ENCODE measurements at regions not wholly inside any gene's neighbourhood (a gene's known extent, or its start where the extent isn't known, plus 50 kb on each side); places are given as distances from the start of the nearest gene placed in this dataset.

GRCh38 chr10:104505521-104506042 is 135.5 kb upstream of the SORCS3 start:
- no peak for DNase-seq

DNA sequence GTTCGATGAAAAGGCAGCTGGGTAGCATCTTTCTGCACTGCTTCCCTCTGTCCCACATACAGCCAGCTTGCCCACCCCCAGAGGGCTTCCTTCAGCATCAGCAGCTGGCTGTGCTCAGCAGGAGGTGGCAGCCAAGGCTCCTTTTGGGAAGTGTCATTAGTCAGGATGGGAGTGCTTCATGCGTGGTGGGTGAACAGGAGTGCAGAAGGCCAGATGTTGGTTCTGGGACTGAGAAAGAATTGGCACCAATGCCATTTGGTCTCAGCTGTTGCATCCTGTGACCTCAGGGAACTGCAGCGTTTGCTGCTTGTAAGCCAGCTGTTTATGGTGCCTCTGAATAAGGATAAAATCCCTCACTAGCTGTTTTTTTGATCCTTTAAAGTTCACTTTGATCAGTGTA is 131.1 kb upstream of the SORCS3 start:
- DNase-seq: no peak

- no peak for DNase-seq
Observed at GRCh38 chr10:104510644-104511043, 130.4 kb upstream of the SORCS3 start.

- no peak for DNase-seq
Observed at GRCh38 chr10:104512800-104513199, 128.3 kb upstream of the SORCS3 start.

- no peak for DNase-seq
Observed at GRCh38 chr10:104515678-104516199, 125.4 kb upstream of the SORCS3 start.

GRCh38 chr10:104516986-104517385 is 124.1 kb upstream of the SORCS3 start:
- no peak for DNase-seq

DNA sequence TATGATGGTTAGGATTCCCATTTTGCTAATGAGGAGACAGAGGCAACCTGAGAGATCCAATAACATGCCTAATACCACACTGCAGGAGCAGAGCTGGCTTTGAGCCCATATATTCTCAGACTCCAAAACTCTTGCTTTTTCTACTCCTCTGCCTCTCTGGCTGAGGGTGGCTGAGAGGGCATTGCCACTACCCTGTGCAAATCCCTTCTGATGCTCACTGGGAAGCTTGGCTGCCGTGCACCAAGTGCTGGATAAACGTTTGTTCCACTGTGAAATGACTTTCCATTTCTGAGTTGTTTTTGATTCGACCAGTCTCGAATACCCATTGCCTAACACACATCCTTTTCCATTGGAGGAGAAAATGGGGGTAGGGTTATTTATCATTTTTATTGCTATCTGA is 123.1 kb upstream of the SORCS3 start:
- DNase-seq: no peak

DNA sequence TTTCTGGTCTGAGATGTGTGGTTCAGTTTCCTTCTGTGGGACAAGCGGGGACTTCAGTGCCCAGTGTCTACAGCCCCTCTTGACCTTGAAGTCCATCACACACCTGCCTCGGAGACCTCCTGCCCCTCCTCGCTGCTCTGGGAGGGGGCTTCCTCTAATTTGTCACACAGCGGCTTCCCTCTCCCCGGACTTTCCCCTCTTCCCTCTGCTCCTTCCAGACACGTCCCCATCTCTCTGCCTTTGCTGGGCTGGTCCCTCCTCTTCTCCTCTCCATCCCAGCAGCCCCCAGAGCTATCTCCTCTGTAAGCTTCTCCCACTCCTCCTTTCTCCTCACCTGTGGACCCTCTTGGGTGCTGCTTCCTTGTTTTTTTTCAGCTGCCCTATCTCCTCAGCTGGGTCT is 122.2 kb upstream of the SORCS3 start:
- no peak for DNase-seq

- no peak for DNase-seq
Observed at GRCh38 chr10:104520653-104521052, 120.4 kb upstream of the SORCS3 start.

DNA sequence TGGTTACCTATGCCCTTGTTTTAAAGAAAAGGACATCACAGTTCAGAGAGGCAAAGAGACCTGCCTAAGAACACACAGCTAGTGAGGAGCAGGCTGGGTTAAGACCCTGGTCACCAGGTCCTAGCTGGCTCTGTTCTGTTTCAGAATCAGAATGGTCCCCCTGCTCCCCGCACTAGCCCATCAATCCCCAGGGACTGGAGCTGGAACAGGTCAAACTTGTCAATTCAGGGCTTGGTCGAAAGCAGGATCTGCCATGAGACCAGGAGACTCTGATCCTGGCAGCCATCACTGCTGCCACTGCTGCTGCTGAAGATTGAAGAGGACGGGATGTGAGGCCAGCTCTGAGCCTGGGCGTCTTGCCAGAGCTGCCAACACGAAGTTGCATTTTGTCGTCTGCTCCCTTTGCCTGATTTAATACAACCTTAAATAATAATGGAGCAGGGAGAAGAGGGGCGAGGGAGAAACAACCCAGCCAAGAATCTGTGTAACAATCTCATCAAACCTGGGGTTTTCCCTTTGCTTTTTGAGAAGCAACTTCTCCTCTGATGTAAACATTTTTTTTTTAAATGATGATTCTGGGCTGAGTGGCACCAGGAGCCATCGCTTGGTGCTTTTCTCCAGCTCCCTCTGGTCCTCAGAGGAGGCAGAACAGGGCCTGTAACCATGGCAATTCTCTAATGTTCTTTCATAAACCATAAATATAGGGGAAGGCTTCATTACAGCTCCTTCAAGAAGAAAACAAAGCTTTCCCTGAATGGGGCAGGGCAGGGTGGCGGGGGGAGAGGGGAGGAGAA is 119.0 kb upstream of the SORCS3 start:
- DNase-seq: no peak

DNA sequence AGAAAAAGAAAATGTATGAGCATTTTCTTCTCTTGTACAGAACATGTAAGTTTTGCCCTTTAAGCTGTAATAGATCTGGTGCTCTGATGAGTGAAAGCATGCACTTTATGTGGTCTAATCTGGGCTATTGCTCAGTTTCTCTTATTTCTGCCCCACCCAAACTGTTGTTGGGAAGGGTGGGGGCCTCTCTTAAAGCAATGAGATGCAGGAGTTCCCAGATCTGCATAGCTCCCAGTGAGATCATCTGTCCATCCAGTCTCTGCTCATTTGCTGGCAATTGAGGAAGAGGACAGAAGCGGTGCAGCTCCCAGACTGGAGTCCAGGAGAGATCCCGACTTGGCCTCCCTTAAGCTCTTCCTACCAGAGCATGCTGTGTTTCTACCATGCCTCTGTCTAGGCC is 114.9 kb upstream of the SORCS3 start:
- DNase-seq: no peak

DNA sequence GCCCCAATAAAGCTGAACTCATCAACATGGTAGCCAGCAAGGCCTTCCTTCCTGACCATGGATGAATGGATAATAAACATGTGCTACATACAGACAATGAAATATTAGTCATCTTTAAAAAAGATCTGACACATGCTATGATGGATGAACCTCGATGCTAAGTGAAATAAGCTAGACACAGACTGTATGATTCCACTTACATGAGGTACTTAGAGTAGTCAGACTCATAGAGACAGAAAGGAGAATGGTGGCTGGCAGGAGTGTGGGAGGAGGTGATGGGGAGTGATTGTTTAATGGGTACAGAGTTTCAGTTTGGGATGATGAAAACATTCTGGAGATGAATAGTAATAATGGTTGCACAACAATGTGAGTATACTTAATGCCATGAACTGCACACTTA is 114.1 kb upstream of the SORCS3 start:
- DNase-seq: no peak

- no peak for DNase-seq
Observed at GRCh38 chr10:104540181-104540580, 100.9 kb upstream of the SORCS3 start.

DNA sequence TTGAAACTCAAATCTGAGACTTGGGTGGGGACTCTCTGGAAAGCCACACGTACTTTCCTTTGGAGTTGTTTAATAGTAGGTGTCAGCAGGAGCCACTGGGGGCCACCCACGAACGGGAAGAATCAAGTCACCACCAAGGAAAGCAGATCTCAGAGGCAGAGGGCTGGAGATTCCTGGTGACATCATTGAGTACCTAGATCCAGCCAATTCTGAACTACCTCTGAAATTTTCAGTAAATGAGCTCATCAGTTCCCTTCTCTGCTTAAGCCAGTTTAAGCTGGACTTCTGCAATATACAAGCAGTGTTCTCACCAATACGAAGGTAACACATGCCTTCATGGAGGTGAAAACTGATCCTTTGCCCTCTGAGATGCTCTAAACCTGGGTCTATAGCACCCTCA is 99.3 kb upstream of the SORCS3 start:
- DNase-seq: no peak

- DNase-seq: no peak
Observed at GRCh38 chr10:104546336-104546735, 94.8 kb upstream of the SORCS3 start.

DNA sequence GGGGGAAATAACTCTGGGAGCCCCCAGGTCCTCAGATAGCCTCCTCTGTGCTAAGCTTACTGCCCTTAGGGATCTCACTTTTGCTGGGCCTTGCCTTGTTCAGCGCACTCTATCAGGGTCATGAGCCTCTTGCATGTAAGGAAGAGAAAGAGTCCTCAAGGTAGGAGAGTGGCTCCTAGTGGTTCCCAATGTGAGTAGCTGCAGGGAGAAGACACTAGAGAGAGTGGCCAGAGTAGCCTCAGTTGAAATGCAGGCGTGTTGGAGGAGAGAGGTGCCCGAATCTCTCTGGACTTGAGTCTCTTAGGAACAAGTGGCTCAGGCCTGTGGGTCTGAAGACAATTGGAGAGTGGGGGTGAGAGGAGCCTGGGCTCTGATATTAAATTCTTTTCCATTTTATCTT is 94.3 kb upstream of the SORCS3 start:
- DNase-seq: no peak

DNA sequence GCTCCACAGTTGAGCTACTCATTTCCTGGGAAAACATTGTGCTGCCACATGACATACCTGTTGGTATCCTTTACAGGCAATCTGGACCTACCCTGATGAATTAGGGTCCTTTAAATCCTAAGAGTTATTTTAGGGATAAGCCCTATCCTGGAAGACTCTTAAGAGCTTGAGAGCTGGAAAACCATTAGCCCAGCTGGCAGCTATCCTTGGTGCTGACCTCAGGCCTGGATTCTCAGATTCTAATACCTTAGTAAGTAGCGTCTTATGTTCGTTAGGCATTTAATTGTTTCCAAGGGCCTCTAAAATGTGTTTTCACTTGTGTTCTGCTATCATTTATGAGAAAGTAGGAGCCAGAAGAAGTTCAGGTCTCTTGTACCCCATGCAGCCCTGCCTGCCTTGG is 93.0 kb upstream of the SORCS3 start:
- DNase-seq: no peak

DNA sequence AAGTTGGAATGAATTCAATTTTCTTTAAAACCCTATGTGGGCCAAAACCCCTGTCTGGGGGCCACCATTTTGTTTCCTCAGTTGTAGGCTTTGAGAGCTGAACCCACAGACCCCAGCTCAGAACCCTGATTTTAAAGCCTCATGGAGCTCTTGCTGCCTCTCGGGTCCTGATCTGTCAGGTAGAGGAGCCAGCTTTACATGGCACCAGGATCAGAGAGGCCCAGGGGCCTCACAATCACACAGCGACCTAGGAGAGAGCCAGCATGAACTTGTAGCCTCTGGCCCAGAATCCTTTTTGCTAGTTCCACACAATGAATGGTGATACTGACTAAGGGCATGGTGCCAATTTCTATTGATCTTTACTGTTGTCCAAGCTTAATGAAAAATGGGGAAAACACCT is 84.3 kb upstream of the SORCS3 start:
- no peak for DNase-seq

DNA sequence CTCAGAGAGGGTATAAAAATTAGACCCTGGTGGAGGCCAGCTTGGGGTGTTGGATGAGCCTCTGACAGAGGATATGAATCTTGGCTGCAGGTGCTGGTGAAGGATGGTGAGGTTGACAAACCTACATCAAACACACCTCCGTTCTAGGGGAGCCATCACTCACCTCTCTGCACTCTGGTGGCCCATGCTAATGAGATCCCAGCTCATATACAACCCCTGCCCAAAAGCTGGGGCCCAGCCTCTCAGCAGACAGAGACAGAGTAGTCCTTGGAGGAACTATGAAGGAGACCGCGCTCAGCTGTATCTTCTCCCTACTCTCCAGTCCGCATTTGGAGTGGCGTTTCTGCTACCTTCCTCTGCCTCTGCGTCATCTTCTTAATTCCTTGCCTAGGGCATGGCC is 83.1 kb upstream of the SORCS3 start:
- no peak for DNase-seq

- DNase-seq: no peak
Observed at GRCh38 chr10:104559935-104560334, 81.2 kb upstream of the SORCS3 start.

- no peak for DNase-seq
Observed at GRCh38 chr10:104563051-104563450, 78.0 kb upstream of the SORCS3 start.

GRCh38 chr10:104563548-104563947 is 77.5 kb upstream of the SORCS3 start:
- DNase-seq: no peak

- DNase-seq: no peak
Observed at GRCh38 chr10:104574427-104574826, 66.7 kb upstream of the SORCS3 start.

GRCh38 chr10:104574838-104575237 is 66.3 kb upstream of the SORCS3 start:
- no peak for DNase-seq

- no peak for DNase-seq
Observed at GRCh38 chr10:104576611-104577010, 64.5 kb upstream of the SORCS3 start.

Data from activated CD4-positive, alpha-beta T cell treated with anti-CD3 and anti-CD28 coated beads, Interleukin-10, Interleukin-2, amounts not matched to agents 100 ng/mL and 50 ng/mL, durations not matched to agents 16 hours and 8 hours (primary cell).